Endothelial cell (in vitro differentiated cells): ENCODE measurements at regions not wholly inside any gene's neighbourhood (a gene's known extent, or its start where the extent isn't known, plus 50 kb on each side); places are given as distances from the start of the nearest gene placed in this dataset.

Experiments
- DNase-seq: peaks from one replicate; pipeline ENCODE4 v3.0.0; 2021; ENCODE audit warnings: low spot score
- H3K27ac Mint-ChIP-seq: one replicate; pipeline ENCODE4 v1.8.0; 2021; ENCODE audit warnings: mixed read lengths, inconsistent platforms; ENCODE audit not compliant: unreplicated experiment
- H3K27me3 Mint-ChIP-seq: one replicate; pipeline ENCODE4 v1.8.0; 2021; ENCODE audit warnings: mild to moderate bottlenecking, moderate library complexity, mixed read lengths, inconsistent platforms; ENCODE audit not compliant: unreplicated experiment
- H3K36me3 Mint-ChIP-seq: one replicate; pipeline ENCODE4 v1.8.0; 2021; ENCODE audit warnings: mild to moderate bottlenecking, low read depth, mixed read lengths, inconsistent platforms; ENCODE audit not compliant: unreplicated experiment
- H3K4me1 Mint-ChIP-seq: one replicate; pipeline ENCODE4 v1.8.0; 2021; ENCODE audit warnings: mild to moderate bottlenecking, mixed read lengths, inconsistent platforms; ENCODE audit not compliant: unreplicated experiment
- H3K4me3 Mint-ChIP-seq: one replicate; pipeline ENCODE4 v1.8.0; 2021; ENCODE audit warnings: mild to moderate bottlenecking, mixed read lengths, inconsistent platforms; ENCODE audit not compliant: unreplicated experiment
- H3K9me3 Mint-ChIP-seq: one replicate; pipeline ENCODE4 v1.8.0; 2021; ENCODE audit warnings: mixed read lengths, inconsistent platforms; ENCODE audit not compliant: unreplicated experiment
- CTCF ChIP-seq: fragments of 200-600 bp; sonication (generic); IDR thresholded peaks from one replicate; pipeline ENCODE4 v1.5.0; 2021; ENCODE audit warnings: antibody characterized with exemption; ENCODE audit not compliant: unreplicated experiment

GRCh38 chr22:47807506-47807905 lies 1045.1 kb downstream of the TBC1D22A start:
- Mint-ChIP-seq H3K27me3 (peaks cover 14% of the 10 kb centered on the region), H3K4me3 (no peak overlapping the region), H3K27ac (no peak overlapping the region), H3K9me3 (peaks cover 25% of the 10 kb centered on the region), H3K4me1 (no peaks in the 10 kb centered on the region), H3K36me3 (peaks cover 10% of the 10 kb centered on the region)
- no peak for DNase-seq
- no peak for TF ChIP-seq CTCF

- no peak for DNase-seq
- H3K4me3 Mint-ChIP-seq, result no peak overlapping the region
- no peaks in the 10 kb centered on the region for H3K4me1 Mint-ChIP-seq
- no peak for TF ChIP-seq CTCF
- peaks cover 13% of the 10 kb centered on the region for H3K27me3 Mint-ChIP-seq
- peaks cover 25% of the 10 kb centered on the region for H3K9me3 Mint-ChIP-seq
- H3K27ac Mint-ChIP-seq, result no peak overlapping the region
- peaks cover 10% of the 10 kb centered on the region for H3K36me3 Mint-ChIP-seq
Observed at GRCh38 chr22:47806894-47807293, 1044.4 kb downstream of the TBC1D22A start.

- H3K9me3 Mint-ChIP-seq, result peaks cover 25% of the 10 kb centered on the region
- no peak for TF ChIP-seq CTCF
Observed at GRCh38 chr22:47805394-47805935, 1043.0 kb downstream of the TBC1D22A start.

GRCh38 chr22:47804281-47804680 lies 1041.8 kb downstream of the TBC1D22A start:
- H3K27ac Mint-ChIP-seq, result no peak overlapping the region
- H3K4me3 Mint-ChIP-seq, result no peak overlapping the region
- H3K36me3 Mint-ChIP-seq, result peaks cover 4% of the 10 kb centered on the region
- no peaks in the 10 kb centered on the region for H3K4me1 Mint-ChIP-seq
- H3K9me3 Mint-ChIP-seq, result peaks cover 17% of the 10 kb centered on the region
- H3K27me3 Mint-ChIP-seq, result peaks cover 5% of the 10 kb centered on the region
- no peak for TF ChIP-seq CTCF
- no peak for DNase-seq

More at GRCh38 chr22:47805394-47805935, 1043.0 kb downstream of the TBC1D22A start:
- no peak for DNase-seq
- Mint-ChIP-seq H3K27me3 (peaks cover 5% of the 10 kb centered on the region), H3K36me3 (peaks cover 10% of the 10 kb centered on the region), H3K4me1 (no peaks in the 10 kb centered on the region), H3K27ac (no peak overlapping the region), H3K4me3 (no peak overlapping the region)

- Mint-ChIP-seq H3K4me3 (no peak overlapping the region), H3K27ac (no peak overlapping the region), H3K36me3 (peaks cover 4% of the 10 kb centered on the region), H3K9me3 (peaks cover 12% of the 10 kb centered on the region), H3K4me1 (no peaks in the 10 kb centered on the region), H3K27me3 (no peaks in the 10 kb centered on the region)
- no peak for DNase-seq
- TF ChIP-seq CTCF, result no peak
Observed at GRCh38 chr22:47802421-47802820, 1040.0 kb downstream of the TBC1D22A start.
